Stimulated activated CD8-positive, alpha-beta memory T cell treated with anti-CD3 and anti-CD28 coated beads, Interleukin-12 subunit alpha, Interleukin-12 subunit beta, amount 100 ng/mL, for 1 hour (primary cell): ENCODE measurements at regions not wholly inside any gene's neighbourhood (a gene's known extent, or its start where the extent isn't known, plus 50 kb on each side); places are given as distances from the start of the nearest gene placed in this dataset.
"Not testable (repeated sequence)": the region's sequence is repeated elsewhere in the genome, so short reads cannot be mapped to it uniquely, and the experiment has no call there.

ENCODE experiments used
- DNase-seq: peaks from one replicate; pipeline ENCODE4 v3.0.0-alpha.2; 2020; ENCODE audit warnings: low read depth

DNA sequence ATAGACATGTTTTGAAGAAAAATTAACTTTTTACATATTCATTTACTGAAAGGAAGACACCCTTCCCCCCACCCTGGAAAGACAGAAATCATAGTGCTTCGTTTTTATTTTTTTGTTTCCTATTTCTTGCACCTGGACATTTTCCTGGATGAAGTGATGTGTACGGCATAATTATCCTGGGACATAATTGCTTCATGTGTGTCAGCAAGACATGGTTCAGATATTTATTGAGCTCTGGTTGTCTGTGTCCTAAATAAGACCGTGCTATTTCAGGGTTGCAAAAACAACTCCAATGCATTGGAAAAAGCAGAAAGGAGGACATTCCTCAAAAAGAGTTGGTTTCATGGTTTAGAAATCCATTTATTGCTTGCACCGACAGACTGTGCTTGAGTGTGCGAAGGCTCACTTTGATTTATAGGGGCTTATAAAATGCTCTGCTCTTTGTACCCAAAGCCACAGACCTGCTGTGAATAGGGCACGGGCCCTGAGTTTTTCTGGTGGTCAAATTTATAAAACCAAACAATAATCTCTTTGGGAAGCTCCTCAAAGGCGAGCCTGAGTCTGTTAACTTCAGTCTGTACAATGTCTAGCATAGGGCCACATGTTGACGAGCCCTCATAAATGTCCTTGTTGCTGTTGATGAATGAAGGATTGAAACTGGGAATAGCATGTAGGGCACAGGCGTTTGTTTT, 179.5 kb downstream of the SOX4 start:
- no peak for DNase-seq

GRCh38 chr6:21773576-21773968, 180.0 kb downstream of the SOX4 start:
- DNase-seq: no peak

DNA sequence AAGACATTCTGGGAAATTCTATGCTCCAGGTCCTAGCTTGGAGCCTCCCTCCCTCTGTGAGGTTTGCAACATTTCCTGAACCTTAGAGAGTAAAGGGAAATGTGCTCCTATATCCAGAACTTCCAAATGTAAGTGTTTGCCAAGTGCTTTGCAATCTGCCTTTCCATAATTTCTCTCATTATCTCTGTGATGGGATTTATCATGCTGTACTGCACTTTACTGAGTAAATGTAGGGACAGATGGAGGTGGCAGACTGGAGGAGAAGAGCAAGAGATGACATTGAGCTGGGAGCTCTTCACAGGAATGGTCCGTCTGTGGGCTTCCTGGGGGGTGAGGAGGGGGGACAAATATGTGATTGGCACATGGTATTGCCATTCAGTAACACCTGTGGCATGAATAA, 184.3 kb downstream of the SOX4 start:
- no peak for DNase-seq

DNA sequence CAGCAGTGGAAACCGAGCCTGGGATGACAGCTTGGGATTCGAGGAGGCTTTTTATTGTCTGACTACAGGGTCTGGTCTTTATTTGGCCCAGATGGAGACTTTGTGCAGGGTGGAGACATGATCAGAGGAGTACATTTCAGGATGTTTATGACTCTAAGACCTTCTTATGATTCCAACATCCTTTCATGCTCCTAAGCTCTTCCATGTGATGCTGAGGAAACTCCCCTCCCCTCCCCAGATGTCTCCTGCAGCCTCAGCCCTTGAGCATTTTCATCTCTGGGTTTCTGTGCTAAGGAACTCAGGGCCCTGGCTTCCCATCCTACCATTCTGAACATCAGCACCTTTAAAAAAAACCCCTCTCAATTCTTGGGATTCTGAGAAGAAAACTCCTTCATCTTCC, 186.6 kb downstream of the SOX4 start:
- DNase-seq: no peak

DNA sequence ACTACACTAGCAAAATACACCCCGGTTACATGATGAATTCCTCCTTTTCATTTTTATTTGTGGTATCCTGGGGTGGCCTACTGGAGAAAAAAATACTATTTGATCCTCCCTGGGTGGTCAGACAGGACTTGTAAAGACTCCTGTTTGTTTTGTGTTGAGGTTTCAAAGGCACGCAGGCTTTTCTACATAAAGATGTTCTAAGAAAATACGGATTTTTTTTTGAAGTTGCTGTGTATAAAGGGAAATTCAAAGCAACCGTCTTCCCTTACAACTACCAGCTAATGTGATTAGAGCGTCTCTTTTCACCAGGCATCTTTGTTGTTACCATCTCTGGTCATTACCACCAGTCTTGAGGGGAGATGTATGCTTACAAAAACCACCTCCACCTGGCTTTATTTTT, 187.1 kb downstream of the SOX4 start:
- no peak for DNase-seq

- DNase-seq: no peak
Observed at GRCh38 chr6:21781128-21781527, 187.6 kb downstream of the SOX4 start.

- no peak for DNase-seq
Observed at GRCh38 chr6:21785164-21785563, 191.6 kb downstream of the SOX4 start.

GRCh38 chr6:21791056-21791455, 197.5 kb downstream of the SOX4 start:
- DNase-seq: no peak

- no peak for DNase-seq
Observed at GRCh38 chr6:21791581-21791980, 198.0 kb downstream of the SOX4 start.

- no peak for DNase-seq
Observed at GRCh38 chr6:21792177-21792576, 198.6 kb downstream of the SOX4 start.

DNA sequence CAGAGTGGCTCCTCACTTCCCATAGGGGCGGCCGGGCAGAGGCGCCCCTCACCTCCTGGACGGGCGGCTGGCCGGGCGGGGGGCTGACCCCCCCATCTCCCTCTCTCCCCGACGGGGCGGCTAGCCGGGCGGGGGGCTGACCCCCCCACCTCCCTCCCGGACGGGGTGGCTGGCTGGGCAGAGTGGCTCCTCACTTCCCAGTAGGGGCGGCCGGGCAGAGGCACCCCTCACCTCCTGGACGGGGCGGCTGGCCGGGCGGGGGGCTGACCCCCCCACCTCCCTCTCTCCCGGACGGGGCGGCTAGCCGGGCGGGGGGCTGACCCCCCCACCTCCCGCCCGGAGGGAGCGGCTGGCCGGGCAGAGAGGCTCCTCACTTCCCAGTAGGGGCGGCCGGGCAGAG, 203.4 kb downstream of the SOX4 start:
- not testable (repeated sequence) for DNase-seq

DNA sequence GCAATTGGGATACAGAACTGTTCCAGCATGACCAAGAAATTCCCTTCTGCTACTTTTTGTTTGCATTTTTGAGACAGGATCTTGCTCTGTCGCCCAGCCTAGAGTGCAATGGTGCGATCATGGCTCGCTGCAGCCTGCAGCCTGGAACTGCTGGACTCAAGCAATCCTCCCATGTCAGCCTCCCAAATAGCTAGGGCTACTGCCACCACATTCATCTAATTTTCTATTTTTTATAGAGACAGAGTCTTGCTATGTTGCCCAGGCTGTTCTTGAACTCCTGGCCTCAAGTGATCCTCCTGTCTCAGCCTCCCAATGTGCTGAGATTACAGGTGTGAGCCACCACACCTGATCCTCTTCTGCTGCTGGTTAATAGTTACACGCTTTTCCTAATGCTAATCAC, 204.9 kb downstream of the SOX4 start:
- no peak for DNase-seq

DNA sequence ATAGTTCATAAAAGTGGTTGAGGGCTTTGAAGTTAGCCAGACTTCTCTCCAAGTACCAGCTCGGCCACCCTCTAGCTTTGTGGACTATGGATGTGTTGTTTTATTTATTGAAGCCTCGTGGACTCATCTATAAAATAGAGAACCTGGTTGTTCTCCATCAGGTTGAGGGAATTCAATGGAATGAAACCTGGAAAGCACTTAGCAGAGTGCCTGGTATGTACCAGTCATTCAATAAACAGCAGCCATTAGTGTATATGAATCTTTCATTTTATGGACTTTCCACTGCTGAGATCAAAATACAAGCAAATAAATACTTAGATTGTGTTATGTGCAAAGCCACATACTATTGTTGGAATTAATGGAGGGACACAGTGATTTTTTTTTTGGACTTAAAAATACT, 206.8 kb downstream of the SOX4 start:
- DNase-seq: no peak

DNA sequence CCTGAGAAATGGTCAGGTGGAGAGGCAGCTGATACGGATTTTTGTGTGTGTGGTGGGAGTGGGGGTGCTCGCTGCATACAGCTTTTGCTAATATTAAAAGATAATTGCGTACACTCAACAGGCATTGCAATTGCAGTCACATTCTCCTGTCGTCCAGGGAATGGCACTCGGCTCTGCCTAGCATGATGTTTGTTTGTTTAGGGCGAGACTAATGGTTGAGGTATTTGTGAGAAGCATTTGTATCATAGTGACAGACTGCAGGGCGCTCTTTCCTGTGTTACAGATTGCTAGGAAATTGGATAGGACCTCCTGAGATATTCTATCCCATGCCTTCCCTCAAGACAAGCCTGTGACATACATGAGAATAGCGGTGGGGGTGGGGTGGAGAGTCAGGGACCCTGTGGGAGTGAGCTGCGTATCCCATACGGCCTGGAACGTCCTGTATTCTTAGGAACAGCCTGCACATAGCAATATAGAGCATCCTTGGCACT, 207.4 kb downstream of the SOX4 start:
- no peak for DNase-seq

- DNase-seq: no peak
Observed at GRCh38 chr6:21801446-21802174, 208.1 kb downstream of the SOX4 start.

DNA sequence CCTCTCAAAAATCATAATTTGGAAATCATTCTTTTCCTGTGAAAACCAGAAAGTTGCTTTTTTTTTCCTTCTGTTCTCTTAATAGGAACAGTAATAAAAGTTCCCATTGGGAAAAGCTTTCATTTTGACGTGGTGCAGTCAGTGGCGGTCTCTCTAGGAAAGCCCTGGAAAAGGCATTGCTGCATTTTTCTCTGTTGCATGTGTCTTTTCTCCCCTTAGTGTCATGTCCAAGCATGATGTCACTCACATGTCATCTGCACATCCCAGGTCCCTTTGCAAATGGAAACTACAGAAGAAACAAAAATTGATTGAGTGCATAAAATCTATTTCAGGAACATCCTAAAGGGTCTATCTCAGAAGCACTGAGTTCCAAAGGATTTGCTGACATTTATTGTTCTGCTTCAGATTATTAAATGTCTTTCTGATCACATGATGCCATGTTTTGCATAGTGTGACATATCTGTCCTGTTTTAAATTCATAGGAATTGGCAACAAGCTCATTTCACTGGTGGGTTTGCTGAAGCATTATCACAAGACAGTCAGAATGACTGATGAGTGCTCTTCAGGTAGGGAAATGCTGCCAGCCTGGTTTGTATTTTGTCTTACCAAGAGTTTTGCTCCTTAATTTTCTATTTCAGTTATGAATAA, 208.7 kb downstream of the SOX4 start:
- no peak for DNase-seq

GRCh38 chr6:21804941-21805610, 211.5 kb downstream of the SOX4 start:
- no peak for DNase-seq

DNA sequence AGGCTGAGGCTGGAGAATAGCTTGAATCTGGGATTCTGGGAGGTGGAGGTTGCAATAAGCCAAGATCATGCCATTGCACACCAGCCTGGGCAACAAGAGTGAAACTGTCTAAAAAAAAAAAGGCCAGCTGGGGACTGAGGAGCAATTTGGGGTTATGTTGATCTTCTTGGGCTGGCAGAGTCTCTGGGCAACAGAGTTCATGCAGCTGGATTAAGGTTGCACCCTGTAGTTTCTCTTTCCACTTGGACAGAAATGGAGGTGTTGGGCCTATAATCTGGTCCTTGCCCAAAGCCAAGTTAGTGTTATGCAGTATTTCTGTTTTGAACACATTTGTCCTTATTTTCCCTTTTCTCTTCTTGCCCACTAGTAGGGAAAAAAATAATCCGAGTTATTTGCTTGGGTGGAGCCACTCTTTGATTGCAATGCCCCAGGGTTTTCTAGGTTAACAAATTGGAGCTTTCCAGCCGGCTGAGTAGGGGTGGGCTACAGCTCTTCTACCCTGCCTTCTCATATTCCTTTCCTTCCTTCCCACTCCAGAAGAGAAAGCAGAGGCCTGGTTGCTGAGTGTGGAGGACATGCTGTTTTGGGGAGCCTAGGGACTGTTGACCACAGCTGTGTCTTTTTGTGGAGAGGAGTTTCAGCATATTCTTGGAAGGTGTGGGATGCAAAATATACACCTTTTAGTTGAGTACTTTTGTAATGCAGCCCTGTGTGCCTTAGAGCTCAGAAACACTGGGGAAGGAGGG, 213.9 kb downstream of the SOX4 start:
- no peak for DNase-seq

- no peak for DNase-seq
Observed at GRCh38 chr6:21808045-21808470, 214.5 kb downstream of the SOX4 start.

- DNase-seq: no peak
Observed at GRCh38 chr6:21808551-21809242, 215.1 kb downstream of the SOX4 start.

GRCh38 chr6:21811484-21811883, 217.9 kb downstream of the SOX4 start:
- DNase-seq: no peak
